ENCODE measurements at regions not wholly inside any gene's neighbourhood (a gene's known extent, or its start where the extent isn't known, plus 50 kb on each side); places are given as distances from the start of the nearest gene placed in this dataset.

DNA sequence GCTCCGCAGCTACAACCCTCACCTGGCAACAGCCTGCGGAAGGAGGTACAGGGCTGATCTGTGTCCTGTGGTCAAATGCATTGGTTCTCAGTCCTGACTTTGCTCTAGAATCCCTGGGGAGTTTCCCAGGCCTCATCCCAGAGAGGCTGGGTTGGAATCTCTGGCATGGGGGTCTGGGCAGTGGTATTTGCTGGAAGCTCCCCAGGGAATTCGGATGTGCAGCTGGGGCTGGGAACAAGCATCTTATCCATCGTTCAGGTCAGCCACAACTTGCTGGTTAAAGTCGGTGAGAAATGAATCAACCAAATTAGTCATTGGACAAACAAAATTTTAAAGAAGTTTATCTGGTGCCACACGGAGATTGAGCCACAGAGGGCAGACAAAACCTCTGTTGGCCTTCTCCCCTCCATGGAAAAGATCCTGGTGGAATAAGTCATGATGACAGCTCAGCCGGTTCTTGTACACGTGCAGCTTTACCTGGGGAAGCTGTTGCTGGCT lies 231.2 kb downstream of the FOXL1 start:
- DNase-seq = no peak

DNA sequence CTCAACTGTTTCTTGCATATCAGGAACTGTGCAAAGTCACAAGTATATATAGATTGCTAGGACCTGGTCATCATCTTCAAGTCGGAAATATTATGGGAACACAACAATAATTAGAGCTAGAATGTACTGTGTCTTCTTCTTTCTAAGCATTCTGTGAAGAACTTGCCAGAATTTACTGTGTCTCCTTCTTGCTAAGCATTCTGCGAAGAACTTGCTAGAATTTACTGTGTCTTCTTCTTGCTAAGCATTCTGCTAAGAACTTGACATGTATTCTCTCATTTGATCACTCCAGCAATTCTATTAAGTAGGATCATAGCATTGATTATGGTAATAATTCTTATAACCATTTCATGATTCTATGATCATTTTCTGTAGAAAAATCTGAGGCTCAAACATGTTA lies 231.7 kb downstream of the FOXL1 start:
- no peak for DNase-seq

DNA sequence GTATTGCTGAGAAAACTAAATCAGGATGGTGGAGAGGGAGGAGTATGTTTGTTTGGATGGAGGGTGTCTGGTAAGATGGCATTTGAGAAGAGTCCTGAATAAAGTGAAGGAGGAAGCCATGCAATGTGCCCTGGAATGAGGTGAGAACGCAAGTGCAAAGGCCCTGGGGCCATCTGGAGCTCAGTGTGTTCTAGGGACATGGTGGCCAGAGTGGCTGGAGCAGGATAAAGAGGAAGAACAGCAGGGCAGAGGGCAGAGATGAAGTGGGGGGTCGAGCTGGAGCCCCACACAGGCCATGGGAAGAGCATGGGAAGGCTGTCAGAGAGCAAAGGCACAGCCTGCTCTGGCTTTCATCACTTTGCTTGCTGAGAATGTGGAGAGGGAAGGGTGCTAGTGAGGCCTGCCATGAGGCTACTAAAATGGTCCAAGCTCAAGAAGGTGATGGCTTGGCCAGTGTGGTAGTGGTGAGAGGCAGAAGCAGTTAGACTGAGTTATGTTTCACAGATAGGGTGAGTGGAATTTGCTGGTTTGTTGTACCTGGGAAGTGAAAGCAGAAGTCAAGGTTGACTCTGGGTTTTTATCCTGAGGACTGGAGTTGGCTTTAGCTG lies 234.1 kb downstream of the FOXL1 start:
- no peak for DNase-seq

DNA sequence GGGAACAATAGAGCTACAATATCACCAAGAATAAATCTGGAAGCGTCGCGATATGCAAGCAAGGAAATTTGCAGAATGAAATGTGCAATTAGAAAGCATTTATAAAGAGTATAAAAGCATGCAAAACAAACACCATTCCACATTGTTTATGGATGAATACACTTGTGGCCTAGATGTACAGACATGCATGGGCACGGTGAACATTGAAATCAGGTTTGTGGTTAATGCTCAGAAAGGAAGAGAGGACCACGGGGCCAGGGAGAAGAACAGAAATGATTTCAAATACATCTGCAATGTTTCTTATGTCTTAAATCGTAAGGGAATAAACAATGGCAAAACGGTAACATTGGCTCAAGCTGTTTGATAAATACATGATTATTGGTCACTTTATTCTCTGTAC lies 235.9 kb downstream of the FOXL1 start:
- no peak for DNase-seq

DNA sequence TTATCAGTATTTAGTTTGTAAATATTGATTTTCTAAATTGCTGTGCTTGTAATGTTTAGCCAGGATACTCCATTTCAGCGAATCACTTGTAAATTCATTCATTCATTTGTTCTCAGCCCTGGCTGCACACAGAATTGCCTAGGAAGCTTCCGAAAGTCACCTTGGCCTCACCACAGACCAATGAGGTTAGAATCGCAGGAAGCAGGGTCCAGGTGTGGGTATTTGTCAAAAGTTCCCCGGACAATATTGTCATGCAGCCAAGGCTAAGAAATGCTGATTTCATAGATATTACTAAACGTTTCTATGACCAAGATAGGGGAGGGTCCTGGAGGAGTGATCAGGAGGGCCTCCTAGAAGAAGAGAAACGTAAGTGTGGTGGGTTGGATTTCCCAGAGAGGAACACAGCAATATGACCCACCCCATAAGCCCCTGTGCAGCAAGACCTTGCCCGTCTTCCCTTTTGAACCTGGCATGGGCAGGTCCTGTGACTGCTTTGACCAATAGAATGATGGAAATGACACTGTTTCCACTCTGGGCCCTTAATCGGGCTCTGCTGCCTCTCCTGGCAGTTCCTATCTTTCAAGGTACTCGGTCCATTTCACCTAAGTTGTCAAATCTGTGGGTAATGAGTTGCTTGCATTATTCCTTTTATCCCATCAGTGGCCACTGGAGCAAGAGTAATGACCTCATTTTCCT lies 238.7 kb downstream of the FOXL1 start:
- DNase-seq = no peak

DNA sequence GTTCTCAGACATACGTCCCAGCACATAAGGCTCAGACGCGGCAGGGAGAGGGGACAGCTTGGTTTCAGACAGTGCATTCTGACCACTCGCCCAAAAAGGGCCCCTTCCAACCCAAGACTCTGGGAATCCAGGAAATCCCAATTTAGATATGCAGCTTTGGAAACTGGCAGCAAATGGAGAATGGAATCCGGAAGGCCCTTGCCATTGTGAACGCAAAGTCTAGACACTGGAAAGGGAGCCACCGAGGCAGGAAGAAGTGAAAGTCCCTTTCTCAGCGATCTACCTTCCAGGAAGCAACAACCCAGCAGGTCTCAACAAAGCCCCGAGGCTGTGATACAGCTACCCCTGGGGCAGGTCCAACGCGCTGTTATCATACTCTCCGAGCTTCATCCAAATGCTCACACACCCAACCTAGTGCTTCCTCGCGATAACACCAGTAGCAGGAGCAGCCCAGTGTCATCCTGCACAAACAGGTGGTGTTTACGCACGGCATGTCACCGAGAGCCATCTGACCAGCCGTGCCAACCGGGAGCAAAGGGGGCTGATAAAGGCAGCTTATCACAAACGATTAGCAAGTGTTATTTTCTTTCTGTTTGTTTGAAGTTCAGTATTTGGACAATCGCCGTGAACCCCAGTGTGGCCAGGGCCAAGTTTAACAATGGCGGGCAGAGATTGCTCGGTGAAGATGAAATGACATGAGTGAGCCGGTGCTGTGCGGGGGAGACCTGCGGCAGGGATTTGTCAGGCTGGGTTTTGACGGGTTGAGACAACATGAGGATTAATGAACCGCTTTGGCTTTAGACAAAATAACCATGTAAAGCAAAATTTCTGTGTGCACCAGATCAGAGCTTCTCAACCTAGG lies 240.6 kb downstream of the FOXL1 start:
- no peak for DNase-seq

DNA sequence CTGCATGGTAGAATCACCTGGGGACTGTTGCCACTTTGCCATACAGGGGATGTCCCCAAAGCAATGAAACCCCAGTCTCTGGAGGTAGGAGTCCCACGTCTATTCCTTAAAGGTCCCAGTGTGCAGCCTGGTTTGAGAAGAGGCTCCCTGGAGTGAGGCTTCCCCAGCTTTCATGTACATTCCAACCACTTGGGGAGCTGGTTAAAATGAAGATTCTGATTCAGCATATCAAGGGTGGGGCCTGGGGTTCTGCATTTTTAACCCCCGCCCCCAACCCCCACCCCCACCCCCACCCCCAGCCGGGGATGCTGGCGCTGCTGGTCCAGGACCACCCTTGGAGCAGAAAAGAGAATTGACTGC lies 241.2 kb downstream of the FOXL1 start:
- DNase-seq = no peak

DNA sequence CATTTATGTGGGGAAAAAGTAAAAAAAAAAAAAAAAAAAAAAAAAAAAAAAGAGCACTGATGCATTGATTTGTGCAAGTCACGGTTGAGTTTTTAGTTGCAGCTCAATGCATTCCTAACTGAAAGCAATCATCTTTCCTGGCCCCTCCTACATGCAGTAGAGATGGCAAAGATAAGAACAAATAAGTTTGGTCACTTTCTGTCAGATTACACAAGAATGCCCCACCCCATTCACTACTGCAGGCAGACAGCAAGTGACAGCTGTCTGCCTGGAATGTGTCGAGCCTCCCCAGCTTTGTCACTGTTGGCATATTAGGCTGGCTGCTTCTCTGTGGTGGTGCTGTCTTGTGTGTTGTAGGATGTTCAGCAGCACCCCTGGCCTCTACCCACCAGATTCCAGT lies 243.5 kb downstream of the FOXL1 start:
- DNase-seq = no peak

DNA sequence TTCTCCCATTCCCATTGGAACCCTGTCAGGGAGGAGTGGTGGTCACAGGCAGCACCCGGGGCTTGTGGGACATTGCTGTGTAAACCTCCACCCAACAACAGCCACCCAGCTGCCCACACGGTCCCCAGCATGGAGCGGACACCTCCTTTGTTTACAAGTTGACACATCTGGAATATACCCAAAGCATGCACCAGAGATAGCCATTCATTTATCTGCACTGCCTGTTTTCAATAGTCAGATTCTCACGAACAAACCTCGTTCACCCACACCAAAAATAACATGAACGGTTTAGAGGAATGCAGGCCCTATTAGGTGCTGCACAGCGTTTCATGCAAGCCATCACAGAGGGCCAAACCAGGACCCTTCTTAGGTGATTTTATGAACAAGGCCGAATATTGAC lies 244.8 kb downstream of the FOXL1 start:
- no peak for DNase-seq

DNA sequence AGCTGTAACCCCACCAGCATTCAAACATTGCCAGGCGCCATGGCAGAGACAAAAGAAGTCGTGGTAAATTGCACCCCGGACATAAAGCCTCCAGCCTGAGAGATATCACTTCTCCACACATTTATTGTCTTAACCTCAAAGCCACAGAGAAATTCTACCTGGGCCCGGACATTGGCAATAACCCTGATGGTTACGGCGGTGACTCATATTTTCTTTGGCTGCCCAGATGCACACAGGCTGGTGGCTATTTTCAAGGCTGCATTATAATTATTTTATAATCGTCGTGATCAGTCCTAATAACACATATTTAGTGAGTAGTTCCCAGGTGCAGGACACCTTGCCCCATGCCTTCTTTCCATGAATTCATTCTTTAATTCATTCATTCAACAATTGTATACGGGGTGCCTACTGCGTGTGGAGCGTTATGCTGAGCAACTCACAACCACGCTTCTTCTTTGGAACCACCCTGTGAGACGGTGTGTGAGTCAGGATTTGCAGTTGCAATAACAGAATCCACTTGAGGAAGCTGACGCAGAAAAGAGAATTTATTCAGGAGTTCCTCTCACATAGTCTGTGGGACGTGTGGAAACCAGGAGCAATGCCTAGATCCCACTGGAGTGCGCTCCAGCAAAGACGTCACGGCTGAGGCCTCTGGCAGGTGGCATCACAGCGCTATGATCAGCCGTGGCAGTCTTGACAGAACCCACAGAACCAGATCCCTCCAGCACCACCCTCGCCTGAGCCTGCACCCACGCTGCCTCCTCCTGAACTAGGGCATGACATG lies 245.7 kb downstream of the FOXL1 start:
- DNase-seq = no peak

DNA sequence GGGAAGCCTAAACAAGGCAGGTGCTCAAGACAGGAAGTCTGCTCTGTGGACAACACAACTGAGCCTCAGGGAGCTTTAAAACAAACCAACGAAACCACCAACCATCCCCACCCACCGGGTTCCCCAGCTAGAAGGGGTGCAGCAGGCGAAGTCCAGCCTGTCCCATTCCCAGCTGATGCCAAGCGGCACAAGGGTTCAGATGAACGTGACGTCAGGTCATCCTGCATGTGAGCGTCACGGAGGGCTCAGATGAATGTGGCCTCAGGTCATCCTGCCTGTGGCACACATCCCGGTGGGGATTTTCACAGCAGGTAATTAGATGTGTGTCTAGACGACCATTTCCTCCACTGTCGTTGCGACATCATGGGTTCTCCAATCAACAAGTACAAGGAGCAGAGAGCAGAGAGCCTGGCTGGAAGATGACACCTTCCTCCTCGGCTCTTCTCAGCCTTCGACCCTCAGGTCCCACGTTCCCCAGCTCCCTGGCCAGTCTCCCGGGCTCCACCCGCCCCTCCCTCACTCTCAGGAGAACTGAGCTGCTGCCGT lies 246.5 kb downstream of the FOXL1 start:
- DNase-seq = no peak

DNA sequence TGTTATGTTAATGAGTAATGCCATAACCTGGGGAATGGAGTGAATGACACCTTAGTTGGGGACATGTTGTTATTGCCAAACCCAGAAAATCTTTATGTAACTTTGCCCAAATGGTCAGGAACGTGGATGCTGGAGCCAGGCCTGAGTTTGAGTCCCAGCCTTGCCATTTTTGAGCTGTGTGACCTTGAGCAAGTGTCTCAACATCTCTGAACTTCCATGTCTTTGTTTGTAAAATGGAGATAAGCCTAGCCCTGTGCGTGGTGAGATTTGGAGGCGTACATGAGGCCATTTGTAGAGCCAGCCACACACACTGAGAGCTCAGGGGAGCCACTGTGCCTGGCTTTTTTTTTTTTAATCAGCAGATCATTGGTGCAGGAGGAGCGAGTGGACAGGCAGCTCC lies 247.3 kb downstream of the FOXL1 start:
- DNase-seq = no peak

DNA sequence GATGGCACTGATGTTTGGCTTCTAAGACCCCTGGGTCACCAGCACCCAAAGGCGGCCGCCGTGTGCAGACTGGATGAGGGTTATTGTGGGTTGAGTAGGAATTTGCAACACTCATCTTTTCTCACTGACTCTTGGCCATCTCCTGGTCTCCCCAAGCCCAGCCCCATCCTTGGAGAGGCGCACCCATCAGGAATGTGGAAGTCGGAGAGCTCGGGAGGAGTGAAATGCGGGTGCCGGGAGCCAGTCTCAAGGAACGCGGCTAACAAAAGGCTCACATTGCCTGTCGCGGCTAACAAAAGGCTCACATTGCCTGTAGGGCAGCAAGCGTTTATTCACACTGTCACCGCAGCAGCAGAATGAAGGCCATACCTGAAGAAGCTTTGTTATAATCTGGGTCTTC lies 248.6 kb downstream of the FOXL1 start:
- no peak for DNase-seq

DNA sequence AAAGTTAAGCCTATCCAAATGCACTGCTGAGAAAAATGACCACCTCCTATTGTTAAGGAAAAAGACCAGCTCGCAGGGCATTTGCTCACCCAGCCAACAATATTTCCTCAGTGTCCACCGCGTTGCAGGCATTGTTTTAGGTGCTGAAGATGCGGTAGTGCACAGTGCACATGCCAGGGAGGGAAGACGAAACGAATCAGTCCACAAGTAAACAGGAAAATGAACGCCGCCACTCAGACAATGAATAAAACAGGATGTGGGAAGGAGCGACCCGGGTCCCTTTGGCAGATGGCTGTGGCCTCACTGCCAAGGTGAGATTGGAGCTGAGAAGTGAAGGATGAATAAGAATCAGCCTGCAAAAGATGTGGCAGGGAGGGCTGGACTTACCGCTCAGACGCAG lies 249.2 kb downstream of the FOXL1 start:
- no peak for DNase-seq

DNA sequence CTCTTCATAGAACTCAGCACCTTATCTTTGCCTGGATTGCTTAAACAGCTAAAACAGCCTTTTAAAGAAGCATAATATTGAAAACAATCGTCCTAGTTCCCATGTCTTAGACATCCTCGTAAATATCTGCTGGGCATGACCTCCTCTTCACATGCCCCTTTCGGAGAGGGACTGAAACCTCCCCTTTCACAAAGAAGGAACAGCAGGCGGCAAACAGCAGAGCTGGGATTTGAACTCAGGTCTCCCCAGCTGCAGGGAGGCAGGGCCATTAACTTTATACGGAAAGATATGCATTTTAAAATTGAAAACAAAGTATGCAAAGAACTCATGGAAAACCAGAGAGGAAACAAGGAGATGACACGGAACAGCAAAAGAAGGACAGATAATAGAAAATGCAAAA lies 249.9 kb downstream of the FOXL1 start:
- DNase-seq = no peak

DNA sequence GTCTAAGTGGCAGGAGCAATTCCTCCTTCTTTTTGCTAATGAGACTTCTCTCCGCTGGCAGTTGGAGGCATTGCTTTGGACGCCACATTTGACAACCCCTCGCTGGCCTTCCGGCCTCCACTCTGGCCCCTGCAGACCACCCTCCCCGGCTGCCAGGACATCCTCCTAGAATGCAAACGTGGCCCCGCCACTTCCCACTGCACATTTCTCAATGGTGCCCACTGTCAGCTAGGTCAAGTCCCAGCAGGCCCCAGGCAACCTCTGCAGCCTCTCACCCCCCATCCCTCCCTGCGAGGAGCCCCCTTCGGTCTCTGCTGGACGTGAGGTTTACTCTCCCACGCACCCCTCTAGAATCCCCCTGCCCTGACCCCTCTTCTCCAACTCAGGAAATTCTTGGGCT lies 250.3 kb downstream of the FOXL1 start:
- DNase-seq = no peak

DNA sequence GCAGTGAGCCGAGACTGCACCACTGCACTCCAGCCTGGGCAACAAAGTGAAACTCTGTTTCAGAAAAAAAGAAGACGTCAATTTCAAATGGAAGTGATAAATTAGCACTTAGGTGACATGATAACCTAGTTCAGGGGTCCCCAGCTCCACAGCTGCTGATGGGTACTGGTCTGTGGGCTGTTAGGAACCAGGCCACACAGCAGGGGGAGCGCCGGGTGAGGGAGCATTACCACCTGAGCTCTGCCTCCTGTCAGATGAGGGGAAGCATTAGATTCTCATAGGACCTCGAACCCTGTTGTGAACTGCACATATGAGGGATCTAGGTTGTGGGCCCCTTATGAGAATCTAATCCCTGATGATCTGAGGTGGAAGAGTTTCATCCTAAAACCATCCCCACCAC lies 253.0 kb downstream of the FOXL1 start:
- DNase-seq = no peak

DNA sequence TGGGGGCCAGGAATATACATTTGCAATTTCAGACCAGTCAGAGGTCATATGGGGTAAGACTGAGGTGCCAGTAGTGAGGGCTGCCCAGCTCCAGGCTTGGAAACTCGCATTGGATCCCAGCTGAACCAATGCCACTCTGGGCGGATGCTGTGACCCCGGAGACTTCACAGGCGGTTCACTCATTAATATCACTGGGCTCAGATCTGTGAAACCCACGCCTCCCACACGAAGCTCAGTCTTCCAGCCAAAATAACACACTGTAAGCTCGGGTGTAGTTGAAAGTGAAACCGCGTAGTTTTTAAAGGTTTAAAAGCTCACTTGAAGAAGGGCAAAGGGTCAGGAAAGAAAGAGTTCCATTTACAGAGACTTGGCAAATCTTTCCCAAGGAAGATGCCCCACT lies 254.8 kb downstream of the FOXL1 start:
- no peak for DNase-seq

DNA sequence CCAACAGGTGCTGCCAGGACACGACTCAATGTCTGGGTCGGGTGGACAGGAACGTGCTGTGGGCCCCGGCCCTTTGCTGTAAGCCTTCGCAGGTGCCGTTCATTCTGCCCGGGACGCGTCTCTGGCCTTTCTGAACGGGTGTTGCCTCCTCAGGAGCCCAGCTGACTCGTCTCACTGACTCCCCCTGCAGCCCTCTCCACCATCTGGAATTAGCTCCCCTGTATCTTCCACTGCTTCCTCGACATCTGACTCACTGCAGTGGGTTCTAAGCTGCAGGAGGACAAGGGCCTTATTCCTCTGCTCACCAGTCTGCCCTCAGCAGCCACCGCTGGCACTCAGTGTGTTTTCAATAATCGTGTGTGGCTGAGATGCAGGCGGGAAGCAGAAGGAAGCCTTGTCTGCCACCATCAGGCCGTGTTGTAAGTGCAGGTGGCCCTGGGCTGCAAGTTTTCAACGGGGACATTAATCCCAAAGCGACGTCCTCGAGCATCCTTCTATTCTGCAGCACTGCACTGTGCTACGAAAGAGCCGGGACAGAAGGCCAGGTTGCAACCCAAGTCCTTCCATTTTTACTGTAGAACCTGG lies 256.2 kb downstream of the FOXL1 start:
- no peak for DNase-seq

DNA sequence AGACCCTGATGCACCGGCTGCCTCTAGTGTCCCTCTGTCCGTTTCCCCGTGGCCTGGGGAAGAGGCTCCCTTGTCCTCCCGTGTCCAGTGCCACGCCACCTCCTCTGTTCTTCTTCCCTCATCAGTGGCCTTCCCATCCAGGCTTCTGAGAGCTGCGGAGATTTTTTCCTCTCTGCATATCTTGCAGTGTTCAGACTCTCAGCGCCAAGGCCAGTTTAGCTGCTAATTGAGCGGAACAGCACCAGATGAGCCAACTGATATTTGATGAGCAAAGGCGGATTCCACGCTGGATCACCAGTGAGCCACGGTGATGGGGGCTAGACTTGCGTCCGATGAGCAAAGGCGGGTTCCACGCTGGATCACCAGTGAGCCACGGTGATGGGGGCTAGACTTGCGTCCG lies 257.6 kb downstream of the FOXL1 start:
- DNase-seq = no peak

DNA sequence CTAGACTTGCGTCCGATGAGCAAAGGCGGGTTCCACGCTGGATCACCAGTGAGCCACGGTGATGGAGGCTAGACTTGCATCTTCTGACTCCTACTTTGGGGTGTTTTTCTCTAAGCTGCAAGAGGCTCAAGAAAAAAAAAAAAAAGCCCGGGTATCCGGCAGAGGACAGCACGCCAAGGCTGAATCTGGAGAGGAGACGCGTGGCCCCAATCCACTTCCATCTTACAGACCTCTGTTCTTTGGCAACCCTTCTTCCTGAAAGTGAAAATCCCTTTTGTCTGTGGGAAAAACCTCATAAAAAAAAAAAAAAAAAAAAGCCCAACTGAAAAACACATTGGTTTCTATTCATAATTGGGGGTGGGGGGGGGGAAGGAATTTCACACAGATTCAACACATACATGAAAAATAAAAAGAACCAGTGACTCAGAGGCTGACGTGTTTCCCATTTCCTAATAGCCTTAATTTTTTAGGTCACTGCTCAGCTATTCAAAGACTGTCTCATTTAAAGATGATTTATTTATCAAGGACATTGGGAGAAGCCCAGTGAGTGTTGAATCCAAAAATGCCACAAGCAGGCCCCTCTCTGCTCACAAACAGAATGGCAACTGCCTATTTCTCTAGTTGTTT lies 258.3 kb downstream of the FOXL1 start:
- no peak for DNase-seq

DNA sequence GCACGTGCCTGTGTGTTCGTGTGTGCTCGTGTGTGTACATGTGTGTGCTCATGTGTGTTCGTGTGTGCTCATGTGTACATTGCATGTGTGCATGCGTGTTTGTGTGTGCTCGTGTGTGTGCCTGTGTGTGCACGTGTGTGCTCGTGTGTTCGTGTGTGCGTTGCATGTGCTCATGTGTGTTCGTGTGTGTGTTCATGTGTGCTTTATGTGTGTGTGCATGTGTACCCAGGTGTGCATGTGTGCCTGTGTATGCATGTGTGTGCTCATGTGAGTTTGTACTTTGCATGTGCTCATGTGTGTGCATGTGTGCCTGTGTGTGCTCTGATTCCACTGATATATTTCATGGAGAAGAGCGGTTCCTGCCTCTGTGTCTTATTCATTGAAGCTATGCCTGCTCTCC lies 265.5 kb downstream of the FOXL1 start:
- no peak for DNase-seq
